ENCODE measurements at regions not wholly inside any gene's neighbourhood (a gene's known extent, or its start where the extent isn't known, plus 50 kb on each side); places are given as distances from the start of the nearest gene placed in this dataset.
"Not testable (repeated sequence)": the region's sequence is repeated elsewhere in the genome, so short reads cannot be mapped to it uniquely, and the experiment has no call there.

GRCh38 chr13:63337041-63337440, 1921.4 kb upstream of the PCDH20 start:
- no peak for DNase-seq (ENCODE audit: low spot score)

GRCh38 chr13:63336549-63336948, 1920.9 kb upstream of the PCDH20 start:
- DNase-seq (ENCODE audit: low spot score), result no peak

GRCh38 chr13:63327584-63327983, 1911.9 kb upstream of the PCDH20 start:
- no peak for DNase-seq (ENCODE audit: low spot score)

- DNase-seq (ENCODE audit: low spot score), result no peak
These were observed 1907.8 kb upstream of the PCDH20 start for GRCh38 chr13:63323441-63323840.

GRCh38 chr13:63311587-63311986, 1895.9 kb upstream of the PCDH20 start:
- DNase-seq (ENCODE audit: low spot score), result no peak

- no peak for DNase-seq (ENCODE audit: low spot score)
These were observed 1893.0 kb upstream of the PCDH20 start for GRCh38 chr13:63308549-63309165.

- DNase-seq (ENCODE audit: low spot score), result no peak
These were observed 1891.6 kb upstream of the PCDH20 start for GRCh38 chr13:63307228-63307627.

GRCh38 chr13:63305641-63306133, 1890.0 kb upstream of the PCDH20 start:
- no peak for DNase-seq (ENCODE audit: low spot score)

- DNase-seq (ENCODE audit: low spot score), result no peak
These were observed 1888.8 kb upstream of the PCDH20 start for GRCh38 chr13:63304497-63304896.

- no peak for DNase-seq (ENCODE audit: low spot score)
These were observed 1884.3 kb upstream of the PCDH20 start for GRCh38 chr13:63299866-63300394.

- DNase-seq (ENCODE audit: low spot score), result no peak
These were observed 1881.5 kb upstream of the PCDH20 start for GRCh38 chr13:63297163-63297562.

- DNase-seq (ENCODE audit: low spot score), result no peak
These were observed 1876.1 kb upstream of the PCDH20 start for GRCh38 chr13:63291701-63292100.

- no peak for DNase-seq (ENCODE audit: low spot score)
These were observed 1872.9 kb upstream of the PCDH20 start for GRCh38 chr13:63288576-63288975.

GRCh38 chr13:63287926-63288325, 1872.3 kb upstream of the PCDH20 start:
- DNase-seq (ENCODE audit: low spot score), result no peak

GRCh38 chr13:63285426-63285825, 1869.8 kb upstream of the PCDH20 start:
- no peak for DNase-seq (ENCODE audit: low spot score)

GRCh38 chr13:63279136-63279535, 1863.5 kb upstream of the PCDH20 start:
- DNase-seq (ENCODE audit: low spot score), result no peak

- no peak for DNase-seq (ENCODE audit: low spot score)
These were observed 1859.1 kb upstream of the PCDH20 start for GRCh38 chr13:63274772-63275171.

GRCh38 chr13:63249411-63250187, 1834.0 kb upstream of the PCDH20 start:
- DNase-seq (ENCODE audit: low spot score), result no peak

GRCh38 chr13:63236667-63237396, 1821.2 kb upstream of the PCDH20 start:
- not testable (repeated sequence) for DNase-seq (ENCODE audit: low spot score)

GRCh38 chr13:63218596-63218995, 1802.9 kb upstream of the PCDH20 start:
- not testable (repeated sequence) for DNase-seq (ENCODE audit: low spot score)

GRCh38 chr13:63209330-63210017, 1793.8 kb upstream of the PCDH20 start:
- DNase-seq (ENCODE audit: low spot score), result no peak

- DNase-seq (ENCODE audit: low spot score), result no peak
These were observed 1793.2 kb upstream of the PCDH20 start for GRCh38 chr13:63208826-63209225.
